ENCODE measurements at regions not wholly inside any gene's neighbourhood (a gene's known extent, or its start where the extent isn't known, plus 50 kb on each side); places are given as distances from the start of the nearest gene placed in this dataset.

- Histone ChIP-seq H3K9me3 (ENCODE audit: control insufficient read depth in 4 of 4, insufficient read depth in 3 of 4, low read length in 3 of 4) (peaks cover 0 to under 1% (median 0%) of the 10 kb centered on the region in 4 donors), H3K36me3 (ENCODE audit: control insufficient read depth in 4 of 4, insufficient read depth in 4 of 4, low read length in 4 of 4) (no peaks in the 10 kb centered on the region), H3K27me3 (ENCODE audit: control insufficient read depth in 3 of 3, insufficient read depth in 3 of 3, low read length in 2 of 3) (peaks cover 0 to 2% (median 0%) of the 10 kb centered on the region in 3 donors), H3K4me3 (no peak overlapping the region), H3K27ac (ENCODE audit: low read depth in 1 of 2, low read length in 1 of 2) (no peak overlapping the region), H3K9ac (ENCODE audit: insufficient read depth in 1 of 2, low read length in 2 of 2) (no peak overlapping the region), H3K4me1 (ENCODE audit: control insufficient read depth in 5 of 5, insufficient read depth in 5 of 5, low read length in 5 of 5) (peaks cover 0 to 9% (median 0%) of the 10 kb centered on the region in 5 donors)
- 17 to 54% methylated on average over 7 of the region's 7 CpGs for WGBS, 2 donors
- no peak for TF ChIP-seq CTCF (IDR thresholded peaks at IDR 0.05; ENCODE audit: control extremely low read depth, extremely low read depth)
- ATAC-seq (ENCODE audit: insufficient read depth, low FRiP score) = no peak
- DNase-seq = peak in 2 of 3 donors; percentile 17 to 38
Observed at GRCh38 chr20:6863798-6864201, 96.3 kb downstream of the BMP2 start.

- Histone ChIP-seq H3K9ac (ENCODE audit: insufficient read depth in 1 of 2, low read length in 2 of 2) (no peak overlapping the region), H3K4me3 (no peak overlapping the region), H3K36me3 (ENCODE audit: control insufficient read depth in 4 of 4, insufficient read depth in 4 of 4, low read length in 4 of 4) (no peaks in the 10 kb centered on the region), H3K27me3 (ENCODE audit: control insufficient read depth in 3 of 3, insufficient read depth in 3 of 3, low read length in 2 of 3) (peaks cover 0 to 2% (median 0%) of the 10 kb centered on the region in 3 donors), H3K4me1 (ENCODE audit: control insufficient read depth in 5 of 5, insufficient read depth in 5 of 5, low read length in 5 of 5) (peaks cover 0 to 9% (median 0%) of the 10 kb centered on the region in 5 donors), H3K27ac (ENCODE audit: low read depth in 1 of 2, low read length in 1 of 2) (no peak overlapping the region), H3K9me3 (ENCODE audit: control insufficient read depth in 4 of 4, insufficient read depth in 3 of 4, low read length in 3 of 4) (peaks cover 0 to 2% (median 0%) of the 10 kb centered on the region in 4 donors)
- DNase-seq (peak in 1 of 3 donors; percentile 22), ATAC-seq (ENCODE audit: insufficient read depth, low FRiP score) (no peak)
- WGBS, 2 donors = 51 to 67% methylated on average over 5 of the region's 5 CpGs
- no peak for TF ChIP-seq CTCF (IDR thresholded peaks at IDR 0.05; ENCODE audit: control extremely low read depth, extremely low read depth)
Observed at GRCh38 chr20:6864740-6865139, 97.3 kb downstream of the BMP2 start.

- H3K9ac ChIP-seq (ENCODE audit: insufficient read depth in 1 of 2, low read length in 2 of 2) = no peak overlapping the region
- H3K36me3 ChIP-seq (ENCODE audit: control insufficient read depth in 4 of 4, insufficient read depth in 4 of 4, low read length in 4 of 4) = no peaks in the 10 kb centered on the region
- TF ChIP-seq CTCF (IDR thresholded peaks at IDR 0.05; ENCODE audit: control extremely low read depth, extremely low read depth) = no peak
- DNase-seq (no peak), ATAC-seq (ENCODE audit: insufficient read depth, low FRiP score) (no peak)
- H3K4me3 ChIP-seq = no peak overlapping the region
- no peak overlapping the region for H3K27ac ChIP-seq (ENCODE audit: low read depth in 1 of 2, low read length in 1 of 2)
- peaks cover 0 to 2% (median 0%) of the 10 kb centered on the region in 3 donors for H3K27me3 ChIP-seq (ENCODE audit: control insufficient read depth in 3 of 3, insufficient read depth in 3 of 3, low read length in 2 of 3)
- WGBS, 2 donors = 18 to 28% methylated on average over 3 of the region's 3 CpGs
- peaks cover 0 to 9% (median 0%) of the 10 kb centered on the region in 5 donors for H3K4me1 ChIP-seq (ENCODE audit: control insufficient read depth in 5 of 5, insufficient read depth in 5 of 5, low read length in 5 of 5)
- H3K9me3 ChIP-seq (ENCODE audit: control insufficient read depth in 4 of 4, insufficient read depth in 3 of 4, low read length in 3 of 4) = peaks cover 0 to 2% (median 0%) of the 10 kb centered on the region in 4 donors
Observed at GRCh38 chr20:6866741-6867140, 99.3 kb downstream of the BMP2 start.

- DNase-seq (no peak), ATAC-seq (ENCODE audit: insufficient read depth, low FRiP score) (no peak)
- H3K27me3 ChIP-seq (ENCODE audit: control insufficient read depth in 3 of 3, insufficient read depth in 3 of 3, low read length in 2 of 3) = no peaks in the 10 kb centered on the region
- no peak overlapping the region for H3K27ac ChIP-seq (ENCODE audit: low read depth in 1 of 2, low read length in 1 of 2)
- no peak overlapping the region for H3K4me3 ChIP-seq
- no peak for TF ChIP-seq CTCF (IDR thresholded peaks at IDR 0.05; ENCODE audit: control extremely low read depth, extremely low read depth)
- H3K9me3 ChIP-seq (ENCODE audit: control insufficient read depth in 4 of 4, insufficient read depth in 3 of 4, low read length in 3 of 4) = peaks cover 0 to 2% (median 0%) of the 10 kb centered on the region in 4 donors
- WGBS, 2 donors = 21 to 55% methylated on average over 7 of the region's 7 CpGs
- peaks cover 0 to 6% (median 0%) of the 10 kb centered on the region in 5 donors for H3K4me1 ChIP-seq (ENCODE audit: control insufficient read depth in 5 of 5, insufficient read depth in 5 of 5, low read length in 5 of 5)
- H3K9ac ChIP-seq (ENCODE audit: insufficient read depth in 1 of 2, low read length in 2 of 2) = no peak overlapping the region
- no peaks in the 10 kb centered on the region for H3K36me3 ChIP-seq (ENCODE audit: control insufficient read depth in 4 of 4, insufficient read depth in 4 of 4, low read length in 4 of 4)
Observed at GRCh38 chr20:6868861-6869260, 101.4 kb downstream of the BMP2 start.

Measured in lung (tissue), 11 donors.